HEK293T (cell line): ENCODE measurements at regions not wholly inside any gene's neighbourhood (a gene's known extent, or its start where the extent isn't known, plus 50 kb on each side); places are given as distances from the start of the nearest gene placed in this dataset.

Experiments
- BHLHE40 ChIP-seq: fragments of 450-650 bp; IDR thresholded peaks from 2 replicates; pipeline ENCODE4 v1.6.1; 2016; ENCODE audit warnings: mild to moderate bottlenecking, moderate library complexity, borderline replicate concordance
- FOXK2 ChIP-seq: fragments of 450-650 bp; IDR thresholded peaks from 2 replicates; pipeline ENCODE4 v1.6.1; 2016; ENCODE audit warnings: mild to moderate bottlenecking
- FOXM1 ChIP-seq: fragments of 450-650 bp; IDR thresholded peaks from 2 replicates; pipeline ENCODE4 v1.6.1; 2017; ENCODE audit warnings: mild to moderate bottlenecking, borderline replicate concordance
- HDGF ChIP-seq: fragments of 450-650 bp; IDR thresholded peaks from 2 replicates; pipeline ENCODE4 v1.6.1; 2017; ENCODE audit warnings: antibody characterized with exemption, borderline replicate concordance
- LEF1 ChIP-seq: fragments of 450-650 bp; IDR thresholded peaks from 2 replicates; pipeline ENCODE4 v1.6.1; 2017; ENCODE audit warnings: mild to moderate bottlenecking, borderline replicate concordance
- NFRKB ChIP-seq: fragments of 450-650 bp; IDR thresholded peaks from 2 replicates; pipeline ENCODE4 v1.6.1; 2016; ENCODE audit warnings: mild to moderate bottlenecking, moderate library complexity
- SP1 ChIP-seq: fragments of 450-650 bp; IDR thresholded peaks from 2 replicates; pipeline ENCODE4 v1.6.1; 2017
- SUZ12 ChIP-seq: fragments of 450-650 bp; IDR thresholded peaks from 2 replicates; pipeline ENCODE4 v1.6.1; 2016; ENCODE audit warnings: mild to moderate bottlenecking
- ZNF384 ChIP-seq: fragments of 450-650 bp; IDR thresholded peaks from 2 replicates; pipeline ENCODE4 v1.6.1; 2016

- TF ChIP-seq SP1 = no peak
- no peak for TF ChIP-seq NFRKB
- no peak for TF ChIP-seq ZNF384
- TF ChIP-seq FOXM1 = no peak
- no peak for TF ChIP-seq LEF1
- TF ChIP-seq SUZ12 = no peak
- TF ChIP-seq HDGF = no peak
- TF ChIP-seq BHLHE40 = no peak
- TF ChIP-seq FOXK2 = no peak
Measured at GRCh38 chrX:30967516-30967915, 78.5 kb upstream of the TAB3 start.
